Islet of Langerhans (tissue), 1 donor: ENCODE measurements at regions not wholly inside any gene's neighbourhood (a gene's known extent, or its start where the extent isn't known, plus 50 kb on each side); places are given as distances from the start of the nearest gene placed in this dataset.
"Not testable (repeated sequence)": the region's sequence is repeated elsewhere in the genome, so short reads cannot be mapped to it uniquely, and the experiment has no call there.

Experiments
- FAIRE-seq: peaks from one replicate; lab custom pipeline; 2011; peaks lifted over from hg19 to GRCh38; lab: Jason Lieb, UNC

DNA sequence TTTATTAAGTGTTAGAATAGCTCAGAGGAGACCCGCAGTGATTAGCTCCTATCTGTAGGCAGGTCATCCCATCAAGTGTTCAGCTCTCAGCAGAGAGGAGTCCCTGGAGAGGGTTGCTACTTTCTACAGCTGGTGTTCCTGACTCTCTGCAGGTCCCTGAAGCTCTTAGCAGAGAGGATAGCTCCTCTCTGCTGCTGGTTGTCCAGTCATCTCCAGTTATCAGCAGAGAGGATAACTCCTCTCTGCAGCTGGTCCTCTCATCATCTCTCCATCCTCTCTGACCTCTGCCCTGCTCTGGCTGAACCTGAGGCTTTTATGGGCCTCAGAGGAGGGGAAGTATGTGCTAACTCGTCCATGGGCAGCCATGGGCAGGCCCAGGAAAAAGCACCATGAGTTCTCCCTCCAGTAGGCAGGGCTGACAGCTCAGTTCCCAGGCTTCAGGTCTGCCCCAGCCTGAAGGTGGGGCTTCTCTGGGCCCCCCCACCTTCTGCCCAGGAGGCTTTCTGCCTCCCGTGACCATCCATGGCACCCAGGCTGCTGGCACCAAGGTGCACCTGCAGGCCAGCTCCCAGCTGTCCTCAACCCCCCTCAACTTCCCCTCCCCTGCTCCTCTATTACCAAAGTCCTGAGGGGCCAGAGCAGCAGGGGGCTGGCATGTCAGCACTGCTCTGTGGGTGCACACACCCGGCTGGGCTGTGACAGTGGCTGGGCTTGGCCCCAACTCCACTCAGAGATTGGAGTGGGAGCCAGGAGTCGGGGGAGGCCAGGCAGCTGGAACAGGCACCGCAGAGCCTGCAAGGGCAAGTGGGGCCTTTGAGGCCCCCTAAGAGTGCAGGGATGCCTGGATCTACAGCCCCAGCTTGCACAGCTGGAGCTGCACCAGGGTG lies 98.9 kb upstream of the FRMD4B start:
- FAIRE-seq, result no peak

DNA sequence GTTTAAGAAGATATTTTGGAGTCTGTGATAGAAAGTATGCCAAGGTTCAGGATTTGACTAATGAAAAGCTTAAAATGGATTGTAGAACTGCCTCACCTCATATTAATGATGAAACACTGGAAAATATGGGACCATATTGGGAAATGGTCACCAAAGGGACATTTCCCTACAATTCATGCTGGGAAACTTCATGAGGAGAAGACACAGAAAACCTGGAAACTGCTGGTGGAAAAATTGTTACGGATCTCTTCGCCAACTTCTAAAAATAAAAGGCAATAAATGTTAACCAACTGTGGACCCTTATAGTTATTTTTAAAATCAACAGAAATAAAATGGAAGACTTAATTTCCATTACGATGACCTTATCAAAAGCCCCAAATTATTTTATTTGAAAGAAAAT lies 97.6 kb upstream of the FRMD4B start:
- no peak for FAIRE-seq

DNA sequence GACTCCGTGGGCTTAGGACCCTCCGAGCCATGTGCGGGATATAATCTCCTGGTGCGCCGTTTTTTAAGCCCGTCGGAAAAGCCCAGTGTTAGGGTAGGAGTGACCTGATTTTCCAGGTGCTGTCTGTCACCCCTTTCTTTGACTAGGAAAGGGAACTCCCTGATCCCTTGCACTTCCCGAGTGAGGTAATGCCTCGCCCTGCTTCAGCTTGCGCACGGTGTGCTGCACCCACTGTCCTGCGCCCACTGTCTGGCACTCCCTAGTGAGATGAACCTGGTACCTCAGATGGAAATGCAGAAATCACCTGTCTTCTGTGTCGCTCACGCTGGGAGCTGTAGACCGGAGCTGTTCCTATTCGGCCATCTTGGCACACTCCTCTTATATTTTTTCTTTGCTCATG lies 95.1 kb upstream of the FRMD4B start:
- not testable (repeated sequence) for FAIRE-seq

DNA sequence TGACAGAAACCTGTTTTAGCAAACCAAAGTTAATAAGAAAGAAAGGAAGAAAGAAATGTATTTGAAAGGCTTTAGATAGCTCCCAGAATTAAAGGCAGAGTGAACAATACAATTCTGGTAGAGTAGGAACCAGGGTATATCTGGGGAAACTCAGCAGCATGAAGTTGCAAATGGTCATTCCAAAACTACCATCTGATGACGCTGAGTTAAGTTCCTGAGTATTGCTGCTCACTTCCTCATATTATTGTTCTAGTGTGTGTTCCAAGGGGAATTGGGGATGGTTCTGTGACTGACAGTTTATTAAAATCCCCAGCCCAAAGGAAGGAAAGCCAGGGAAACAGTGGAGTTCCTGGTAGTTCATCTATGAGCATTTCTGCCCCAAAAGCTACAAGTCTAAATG lies 88.3 kb upstream of the FRMD4B start:
- FAIRE-seq, result no peak

DNA sequence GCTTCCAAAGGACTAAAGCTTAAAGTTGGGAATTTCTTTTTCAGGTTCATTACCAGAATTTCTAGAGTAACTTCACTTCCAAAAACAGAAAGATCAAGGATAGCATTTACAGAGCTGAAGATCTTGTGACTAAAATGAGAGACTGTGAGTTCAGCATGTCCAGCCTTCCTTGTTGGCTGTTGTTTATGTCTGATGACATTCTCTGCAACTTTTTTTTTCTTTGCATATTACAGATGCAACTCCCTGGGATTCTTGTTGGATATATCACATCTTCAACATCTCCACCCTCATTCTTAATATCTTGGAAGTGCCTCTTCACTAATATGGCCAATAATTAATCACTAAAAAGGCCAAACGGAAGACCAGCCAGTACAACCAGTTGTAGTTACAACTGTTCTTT lies 86.2 kb upstream of the FRMD4B start:
- no peak for FAIRE-seq

DNA sequence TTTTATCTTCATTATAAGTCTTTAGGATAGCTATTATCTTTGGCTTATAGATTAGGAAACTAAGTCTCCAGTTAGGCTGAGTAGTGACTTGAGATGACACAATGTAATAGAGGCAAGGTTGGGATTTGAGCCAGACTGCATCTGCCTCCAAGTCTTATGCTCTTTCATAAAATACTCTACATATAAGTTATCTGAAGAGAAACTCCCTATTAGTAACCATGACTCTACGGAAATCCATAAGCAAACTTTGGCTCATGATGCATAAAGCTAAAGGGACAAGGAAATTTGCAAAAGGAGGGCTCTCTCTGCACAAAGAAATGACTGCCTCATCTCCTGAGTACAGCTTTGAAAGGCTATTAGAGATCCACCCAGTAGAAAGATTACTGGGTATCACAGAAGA lies 77.6 kb upstream of the FRMD4B start:
- FAIRE-seq, result no peak

DNA sequence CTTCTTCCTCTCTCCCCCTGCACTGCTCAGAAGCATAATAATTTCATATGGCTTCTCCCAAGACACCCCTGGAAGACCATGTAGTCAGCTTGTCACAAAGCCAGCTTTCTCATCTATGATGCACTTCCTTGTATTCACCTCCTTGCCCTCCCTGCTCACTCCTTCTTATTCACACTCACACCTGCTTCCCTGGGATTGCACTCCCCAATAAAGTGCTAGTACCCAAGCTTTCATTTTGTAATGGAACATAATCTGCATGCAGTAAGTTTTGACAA lies 76.9 kb upstream of the FRMD4B start:
- no peak for FAIRE-seq

DNA sequence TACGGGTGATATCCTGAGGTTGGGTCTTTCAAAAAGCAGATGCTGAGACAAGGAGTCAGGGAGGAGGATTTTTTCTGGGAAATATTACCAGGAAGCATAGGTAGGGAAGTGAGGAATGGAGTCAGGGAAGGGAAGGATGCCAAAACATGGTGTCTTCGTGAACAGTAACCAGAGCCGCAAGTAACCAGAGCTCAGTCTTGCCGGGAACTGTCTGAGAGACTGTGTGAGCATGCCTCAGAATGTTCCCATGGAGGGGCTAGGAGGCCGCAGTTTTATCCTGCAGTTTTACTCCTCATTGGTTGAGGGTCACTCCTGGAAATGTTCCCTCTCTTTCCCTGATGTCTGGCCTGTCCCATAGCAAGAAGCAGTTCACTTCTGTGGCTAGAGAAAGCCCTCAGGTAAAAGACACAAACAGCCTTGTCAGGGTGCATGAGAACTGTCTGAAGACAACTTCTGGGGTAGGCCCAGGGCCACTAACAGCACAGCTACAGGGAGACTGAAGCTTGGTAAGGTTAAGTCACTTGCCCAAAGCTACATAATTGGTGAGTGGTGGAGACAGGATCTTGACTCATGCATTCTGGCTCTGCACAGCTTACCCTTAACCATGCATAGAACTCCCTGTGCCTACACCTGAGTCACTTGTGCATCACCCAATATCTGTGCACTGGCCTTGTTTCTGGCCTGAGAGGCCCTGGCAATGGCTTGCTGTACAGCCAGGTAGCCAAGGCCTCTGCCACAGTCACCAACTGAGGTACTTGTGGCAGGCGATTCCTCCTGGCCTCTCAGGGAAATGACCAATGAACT lies 76.3 kb upstream of the FRMD4B start:
- no peak for FAIRE-seq

DNA sequence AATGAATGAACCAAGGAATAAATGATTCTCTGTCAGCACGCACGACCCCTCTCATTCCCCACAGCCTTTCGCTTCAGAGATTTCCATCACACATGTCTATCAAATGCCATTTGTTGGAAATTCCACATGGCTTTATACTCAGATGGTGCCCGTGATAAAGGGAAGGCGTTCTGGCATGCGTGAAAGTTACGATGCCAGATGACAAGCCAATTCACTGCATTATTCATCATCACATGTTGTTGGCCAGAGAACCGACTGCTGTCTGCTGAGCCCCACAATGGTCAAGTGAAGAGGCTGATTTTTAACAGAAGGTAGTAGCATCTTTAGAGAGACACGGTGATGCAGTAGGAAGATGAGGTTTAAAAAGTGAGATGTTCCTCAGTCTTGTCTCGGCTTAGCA lies 74.1 kb upstream of the FRMD4B start:
- no peak for FAIRE-seq

DNA sequence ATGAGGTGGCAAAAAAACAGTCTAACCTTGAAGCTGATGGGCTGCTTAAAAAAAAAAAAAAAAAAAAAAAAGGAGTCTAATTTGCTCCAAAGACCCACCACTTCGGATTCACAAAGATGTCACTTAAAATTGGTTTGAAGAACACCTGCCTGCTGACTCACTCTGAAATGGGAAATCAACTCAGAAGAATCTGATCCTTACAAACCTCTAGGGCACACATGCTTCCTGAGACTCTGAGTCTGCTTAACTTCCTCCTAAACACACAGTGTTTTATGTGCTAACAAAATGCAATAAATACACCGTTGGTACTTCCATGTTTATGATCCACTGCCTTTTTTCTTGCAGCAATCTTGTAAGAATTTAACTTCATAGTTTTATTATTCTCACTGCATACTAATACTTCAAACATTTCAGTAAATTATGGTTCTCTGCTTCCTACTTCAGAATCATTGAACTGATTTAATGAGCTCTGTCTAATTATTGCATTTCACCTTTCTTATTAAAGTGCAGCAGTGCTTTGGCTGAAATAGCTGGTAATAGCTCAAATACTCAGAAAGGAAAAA lies 73.0 kb upstream of the FRMD4B start:
- no peak for FAIRE-seq

DNA sequence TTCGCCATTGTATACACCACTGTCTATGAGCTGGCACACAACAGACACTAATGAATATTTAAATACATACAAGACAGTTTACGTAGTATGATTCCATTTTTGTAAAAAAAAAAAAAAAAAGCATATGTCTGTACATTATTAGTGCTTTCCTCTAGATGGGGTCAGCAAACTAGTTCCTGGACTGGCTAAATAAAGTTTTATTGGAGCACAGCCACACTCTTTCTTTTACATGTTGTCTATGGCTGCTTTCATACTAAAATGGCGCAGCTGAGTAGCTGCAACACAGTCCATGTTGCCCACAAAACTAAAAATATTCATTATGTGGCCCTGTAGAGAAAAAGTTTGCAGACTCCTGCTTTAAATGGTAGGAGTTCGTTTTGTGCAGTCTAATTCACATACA lies 70.7 kb upstream of the FRMD4B start:
- no peak for FAIRE-seq

DNA sequence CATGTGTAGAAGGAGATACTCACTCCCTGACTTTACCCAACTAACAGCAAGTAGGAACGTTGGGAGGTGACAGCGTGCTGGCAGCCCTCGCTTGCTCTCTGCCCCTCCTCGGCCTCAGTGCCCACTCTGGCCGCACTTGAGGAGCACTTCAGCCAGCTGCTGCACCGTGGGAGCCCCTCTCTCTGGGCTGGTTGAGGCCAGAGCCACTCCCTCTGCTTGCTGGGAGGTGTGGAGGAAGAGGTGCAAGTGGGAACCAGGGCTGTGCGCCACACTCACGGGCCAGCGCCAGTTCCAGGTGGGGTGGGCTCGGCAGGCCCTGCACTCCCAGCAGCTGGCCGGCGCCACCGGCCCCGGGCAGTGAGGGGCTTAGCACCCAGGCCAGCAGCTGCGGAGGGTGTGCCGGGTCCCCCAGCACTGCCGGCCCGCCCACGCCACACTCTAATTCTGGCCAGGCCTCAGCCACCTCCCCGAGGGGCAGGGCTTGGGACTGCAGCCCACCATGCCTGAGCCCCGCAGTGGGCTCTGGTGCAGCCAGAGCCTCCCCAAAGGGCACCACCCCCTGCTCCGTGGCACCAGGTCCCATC lies 68.4 kb upstream of the FRMD4B start:
- FAIRE-seq, result no peak

DNA sequence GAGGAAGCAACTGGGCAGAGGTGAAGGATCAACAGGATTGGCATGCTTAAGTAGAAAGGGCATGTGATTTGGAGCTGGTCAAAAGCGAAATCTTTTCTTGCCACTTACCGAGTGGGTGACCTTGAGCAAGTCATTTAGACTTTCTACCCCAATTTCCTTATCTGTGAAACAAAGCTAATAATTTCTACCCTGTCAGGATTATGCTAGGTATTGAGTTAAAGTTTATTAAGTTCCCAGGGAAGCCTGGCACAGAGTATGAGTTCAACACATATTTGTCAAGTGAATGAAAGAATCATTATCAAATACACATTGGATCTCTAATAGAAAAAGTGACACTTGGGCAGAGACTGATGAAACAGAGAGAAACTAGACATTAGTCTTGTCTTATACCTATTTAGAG lies 66.4 kb upstream of the FRMD4B start:
- no peak for FAIRE-seq

DNA sequence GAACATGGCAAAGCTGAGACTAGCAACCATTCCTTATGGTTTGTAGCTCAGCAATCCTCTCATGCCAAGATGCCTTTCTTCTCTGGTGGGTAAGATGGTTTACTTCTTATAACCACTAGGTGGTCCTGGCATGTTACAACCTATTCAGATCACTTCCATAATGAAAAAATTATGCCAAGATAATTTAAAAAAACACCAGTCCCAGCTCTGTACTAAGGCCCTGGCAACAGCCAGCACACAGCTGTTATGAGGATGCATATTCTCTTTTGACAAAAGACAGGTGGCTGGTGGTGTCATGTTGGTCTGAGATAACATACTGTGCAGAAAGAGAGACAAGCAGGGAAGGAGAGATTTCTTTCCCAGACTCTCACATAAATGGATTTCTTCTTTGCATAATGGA lies 65.7 kb upstream of the FRMD4B start:
- no peak for FAIRE-seq

DNA sequence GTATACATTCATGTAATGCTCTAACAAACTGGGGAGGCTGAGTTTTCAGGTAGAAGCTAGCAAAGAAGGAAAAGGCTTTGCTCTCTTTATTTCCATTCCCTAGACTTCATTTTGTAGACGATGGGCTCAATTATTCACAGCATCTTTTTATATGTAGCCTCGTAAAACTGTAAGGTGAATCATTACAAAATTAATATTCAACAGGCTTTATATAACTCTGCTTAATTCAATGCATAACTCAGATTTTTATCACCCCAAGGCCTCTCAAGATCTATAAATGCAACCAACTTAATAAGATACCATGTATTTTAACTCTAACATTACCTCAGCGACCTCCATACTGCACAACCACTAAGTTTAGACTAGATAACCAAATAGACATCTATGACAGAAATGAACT lies 63.0 kb upstream of the FRMD4B start:
- FAIRE-seq, result no peak

DNA sequence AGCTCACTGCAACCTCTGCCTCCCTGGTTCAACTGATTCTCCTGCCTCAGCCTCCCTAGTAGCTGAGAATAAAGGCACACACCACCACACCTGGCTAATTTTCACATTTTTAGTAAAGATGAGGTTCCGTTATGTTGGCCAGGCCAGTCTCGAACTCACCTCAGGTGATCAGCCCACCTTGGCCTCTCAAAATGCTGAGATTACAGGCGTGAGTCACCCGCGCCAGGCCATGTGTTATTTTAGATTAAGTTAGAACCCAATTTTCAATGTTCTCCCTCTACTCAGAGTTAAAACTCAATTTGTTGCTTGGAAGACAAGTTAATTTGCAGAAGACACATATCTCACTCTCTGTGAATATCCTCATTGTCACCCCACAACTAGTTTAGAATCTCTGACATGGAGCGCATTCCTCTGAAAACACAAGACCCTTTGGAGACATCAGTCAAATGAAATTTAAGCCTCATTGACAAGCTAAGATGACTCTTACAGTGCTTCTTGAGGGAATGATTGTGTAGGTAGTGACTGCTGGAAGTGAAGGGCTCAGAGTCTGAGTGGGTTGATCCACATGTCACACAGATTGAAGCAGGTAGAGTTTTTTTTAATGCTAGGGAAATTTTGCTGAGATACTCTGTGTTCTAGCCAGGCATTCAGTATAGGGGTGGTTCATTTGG lies 60.6 kb upstream of the FRMD4B start:
- FAIRE-seq, result no peak

DNA sequence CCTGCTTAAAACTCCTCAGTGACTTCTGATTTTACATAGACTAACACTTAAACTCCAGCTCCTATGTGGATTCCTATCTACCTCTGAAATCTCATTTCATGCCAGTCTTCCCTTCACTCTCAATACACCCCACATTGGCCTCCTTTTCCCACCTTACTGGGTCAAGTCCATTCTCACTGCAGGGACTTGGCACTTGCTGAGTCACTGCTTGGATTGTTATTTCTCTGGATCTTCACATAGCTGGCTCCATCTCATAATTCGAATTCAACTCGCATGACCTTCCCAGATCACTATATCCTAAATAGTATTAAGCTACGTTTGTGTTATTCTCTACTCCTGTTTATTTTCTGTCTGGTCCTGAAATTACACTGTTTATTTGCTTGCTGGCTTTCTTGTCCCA lies 59.6 kb upstream of the FRMD4B start:
- no peak for FAIRE-seq

DNA sequence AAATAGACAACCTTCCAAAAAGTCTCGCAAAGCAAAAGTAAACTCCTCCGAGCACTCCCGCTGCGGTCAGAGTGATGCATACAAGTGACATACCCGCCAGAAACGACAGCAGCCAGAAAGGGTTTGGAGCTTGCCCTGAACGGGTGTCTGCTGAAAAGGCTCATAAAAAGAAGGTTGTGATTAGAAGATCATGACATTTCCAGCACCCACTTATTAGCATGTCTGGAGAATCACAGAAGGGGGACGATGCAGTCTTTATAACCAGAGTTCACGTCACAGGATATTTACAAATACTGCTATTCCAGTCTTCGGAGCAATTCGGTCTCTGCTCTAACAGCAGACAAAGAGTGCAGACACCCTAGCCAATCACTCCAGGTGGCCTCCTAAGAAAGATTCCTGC lies 59.1 kb upstream of the FRMD4B start:
- no peak for FAIRE-seq

DNA sequence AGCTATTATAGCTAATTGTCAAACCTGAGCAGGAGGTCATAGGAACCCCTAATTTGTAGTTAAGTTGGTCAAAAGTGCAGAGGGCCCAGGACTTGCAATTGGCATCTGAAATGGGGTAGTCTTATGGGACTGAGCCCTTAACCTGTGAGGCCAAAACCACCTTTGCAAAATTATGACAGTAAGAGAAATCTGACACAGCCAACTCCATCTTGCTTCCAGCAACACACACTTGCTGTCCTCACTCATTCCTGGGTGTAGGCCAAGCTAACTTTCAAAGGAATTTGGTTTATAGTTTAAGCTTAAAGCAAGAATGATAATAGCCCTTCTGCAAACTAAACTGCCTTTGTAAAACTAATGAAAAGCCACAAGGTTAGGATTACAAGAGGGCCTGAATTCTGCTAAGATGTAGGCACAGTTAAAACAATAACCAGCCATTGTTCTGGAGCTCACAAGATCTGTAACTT lies 57.6 kb upstream of the FRMD4B start:
- no peak for FAIRE-seq

DNA sequence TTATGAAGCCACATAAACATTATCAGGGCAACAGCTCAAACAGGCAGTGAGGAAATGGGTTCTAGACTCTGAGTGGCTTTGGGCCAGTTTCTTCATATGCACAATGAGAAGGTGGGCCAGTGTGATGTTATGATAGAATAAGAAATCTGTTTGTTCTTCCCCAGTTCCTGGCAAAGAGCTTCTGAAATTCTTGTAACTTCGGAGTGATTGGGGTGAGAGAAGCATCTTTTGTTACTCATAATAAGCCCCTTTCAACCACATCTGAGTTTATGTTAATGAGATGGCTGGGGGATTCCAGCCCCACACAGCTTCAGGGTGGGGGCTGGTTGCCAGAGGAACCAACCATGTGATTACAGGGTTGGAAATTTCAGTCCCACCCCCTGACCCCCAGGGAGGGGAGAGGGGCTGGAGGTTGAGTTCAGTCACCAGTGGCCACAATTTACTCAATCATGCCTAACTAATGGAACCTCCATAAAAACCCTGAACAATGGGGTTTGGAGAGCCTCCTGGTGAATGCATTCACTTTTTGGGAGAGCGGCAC lies 57.0 kb upstream of the FRMD4B start:
- FAIRE-seq, result no peak

DNA sequence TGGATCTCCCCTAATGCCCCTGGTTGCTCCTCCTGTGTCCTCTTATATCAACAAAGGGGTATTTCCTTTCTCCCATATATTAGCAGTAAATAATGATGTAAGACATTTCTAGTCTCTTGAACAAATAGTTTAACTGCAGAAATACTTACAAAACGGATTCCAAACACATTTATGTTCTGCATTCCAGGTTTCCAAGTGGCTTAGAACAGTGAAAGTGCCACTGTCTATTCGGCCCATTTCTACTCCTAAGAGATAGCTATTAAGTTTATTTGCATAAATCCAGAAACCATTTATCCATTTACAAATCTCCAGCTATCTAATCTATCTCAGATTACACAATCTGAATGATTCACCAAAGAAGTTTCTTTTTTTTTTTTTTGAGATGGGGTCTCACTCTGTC lies 55.8 kb upstream of the FRMD4B start:
- FAIRE-seq, result no peak

DNA sequence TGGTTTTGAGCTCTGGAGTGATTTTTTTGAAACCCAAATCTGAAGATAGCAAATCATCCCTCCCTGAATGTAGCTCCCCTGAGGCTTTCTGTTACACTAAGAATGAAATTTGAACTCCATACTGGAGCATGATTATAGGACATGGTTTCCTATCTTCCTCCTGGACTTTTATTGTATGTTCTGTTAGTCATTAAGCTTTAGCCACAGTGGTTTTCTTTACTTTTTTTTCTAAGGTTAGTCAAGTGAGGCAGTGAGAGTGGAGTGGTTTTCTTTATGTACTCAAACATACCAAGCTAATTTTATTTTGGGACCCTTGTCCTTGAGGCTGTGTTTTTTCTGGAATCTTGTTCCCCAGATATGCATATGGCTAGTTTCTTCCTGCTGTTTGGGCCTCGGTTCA lies 55.2 kb upstream of the FRMD4B start:
- no peak for FAIRE-seq
